ENCODE measurements at regions not wholly inside any gene's neighbourhood (a gene's known extent, or its start where the extent isn't known, plus 50 kb on each side); places are given as distances from the start of the nearest gene placed in this dataset.

- Mint-ChIP-seq H3K9me3 (ENCODE audit: unreplicated experiment) (peaks cover 1% of the 10 kb centered on the region), H3K36me3 (ENCODE audit: unreplicated experiment) (no peaks in the 10 kb centered on the region), H3K27ac (ENCODE audit: unreplicated experiment) (no peak overlapping the region), H3K4me1 (ENCODE audit: low read depth, unreplicated experiment) (no peaks in the 10 kb centered on the region), H3K27me3 (ENCODE audit: unreplicated experiment) (peaks cover 2% of the 10 kb centered on the region), H3K4me3 (ENCODE audit: unreplicated experiment) (no peak overlapping the region)
- TF ChIP-seq CTCF (IDR thresholded peaks at IDR 0.05; ENCODE audit: partially characterized antibody, unreplicated experiment) = no peak
- DNase-seq = no peak
Observed at GRCh38 chr11:15499674-15500073, 385.0 kb downstream of the INSC start.

- Mint-ChIP-seq H3K4me1 (ENCODE audit: low read depth, unreplicated experiment) (no peaks in the 10 kb centered on the region), H3K36me3 (ENCODE audit: unreplicated experiment) (no peaks in the 10 kb centered on the region), H3K27me3 (ENCODE audit: unreplicated experiment) (peaks cover 4% of the 10 kb centered on the region), H3K27ac (ENCODE audit: unreplicated experiment) (no peak overlapping the region), H3K4me3 (ENCODE audit: unreplicated experiment) (no peak overlapping the region), H3K9me3 (ENCODE audit: unreplicated experiment) (peaks cover 1% of the 10 kb centered on the region)
- no peak for TF ChIP-seq CTCF (IDR thresholded peaks at IDR 0.05; ENCODE audit: partially characterized antibody, unreplicated experiment)
- no peak for DNase-seq
Observed at GRCh38 chr11:15500643-15501042, 385.9 kb downstream of the INSC start.

- Mint-ChIP-seq H3K27me3 (ENCODE audit: unreplicated experiment) (peaks cover 4% of the 10 kb centered on the region), H3K27ac (ENCODE audit: unreplicated experiment) (no peak overlapping the region), H3K4me3 (ENCODE audit: unreplicated experiment) (no peak overlapping the region), H3K9me3 (ENCODE audit: unreplicated experiment) (no peaks in the 10 kb centered on the region), H3K36me3 (ENCODE audit: unreplicated experiment) (no peaks in the 10 kb centered on the region), H3K4me1 (ENCODE audit: low read depth, unreplicated experiment) (no peaks in the 10 kb centered on the region)
- TF ChIP-seq CTCF (IDR thresholded peaks at IDR 0.05; ENCODE audit: partially characterized antibody, unreplicated experiment) = no peak
- no peak for DNase-seq
Observed at GRCh38 chr11:15501566-15501965, 386.8 kb downstream of the INSC start.

- Mint-ChIP-seq H3K36me3 (ENCODE audit: unreplicated experiment) (no peaks in the 10 kb centered on the region), H3K9me3 (ENCODE audit: unreplicated experiment) (no peaks in the 10 kb centered on the region), H3K27me3 (ENCODE audit: unreplicated experiment) (peaks cover 4% of the 10 kb centered on the region), H3K4me3 (ENCODE audit: unreplicated experiment) (no peak overlapping the region), H3K4me1 (ENCODE audit: low read depth, unreplicated experiment) (peaks cover 1% of the 10 kb centered on the region), H3K27ac (ENCODE audit: unreplicated experiment) (no peak overlapping the region)
- no peak for TF ChIP-seq CTCF (IDR thresholded peaks at IDR 0.05; ENCODE audit: partially characterized antibody, unreplicated experiment)
- DNase-seq = no peak
Observed at GRCh38 chr11:15505155-15505554, 390.4 kb downstream of the INSC start.

GRCh38 chr11:15507592-15507991 is 392.9 kb downstream of the INSC start:
- DNase-seq = no peak
- H3K4me1 Mint-ChIP-seq (ENCODE audit: low read depth, unreplicated experiment) = peaks cover 1% of the 10 kb centered on the region
- no peak for TF ChIP-seq CTCF (IDR thresholded peaks at IDR 0.05; ENCODE audit: partially characterized antibody, unreplicated experiment)
- peaks cover 4% of the 10 kb centered on the region for H3K27me3 Mint-ChIP-seq (ENCODE audit: unreplicated experiment)
- H3K9me3 Mint-ChIP-seq (ENCODE audit: unreplicated experiment) = no peaks in the 10 kb centered on the region
- H3K36me3 Mint-ChIP-seq (ENCODE audit: unreplicated experiment) = no peaks in the 10 kb centered on the region
- no peak overlapping the region for H3K27ac Mint-ChIP-seq (ENCODE audit: unreplicated experiment)
- no peak overlapping the region for H3K4me3 Mint-ChIP-seq (ENCODE audit: unreplicated experiment)

Measured in glutamatergic neuron (in vitro differentiated cells).